ENCODE measurements at regions not wholly inside any gene's neighbourhood (a gene's known extent, or its start where the extent isn't known, plus 50 kb on each side); places are given as distances from the start of the nearest gene placed in this dataset.

- no peak for DNase-seq
- no peaks in the 10 kb centered on the region for H3K36me3 ChIP-seq (replicated peaks in 1 of 2; ENCODE audit: control insufficient read depth in 1 of 2, insufficient read depth in 2 of 2, low read length in 2 of 2)
- no peak overlapping the region for H3K27ac ChIP-seq (ENCODE audit: low read depth in 1 of 2, low read length in 2 of 2)
- H2AFZ ChIP-seq (ENCODE audit: insufficient read depth, low read depth, low read length, poor library complexity, severe bottlenecking) = no peak overlapping the region
- no peak overlapping the region for H3K4me3 ChIP-seq (replicated peaks in 1 of 3; ENCODE audit: low read depth in 2 of 3, low read length in 3 of 3)
- H3K9ac ChIP-seq (ENCODE audit: insufficient read depth, low read length, poor library complexity, severe bottlenecking) = no peak overlapping the region
- H4K20me1 ChIP-seq (ENCODE audit: insufficient read depth, low read length) = no peaks in the 10 kb centered on the region
- H3K4me1 Mint-ChIP-seq = no peaks in the 10 kb centered on the region
- H3K27me3 Mint-ChIP-seq (ENCODE audit: low read depth in 3 of 3) = peaks cover 0 to 1% (median 0%) of the 10 kb centered on the region in 3 donors
- no peaks in the 10 kb centered on the region for H3K36me3 Mint-ChIP-seq
- WGBS (ENCODE audit: insufficient coverage) = 80% methylated on average over 1 of the region's 2 CpGs
- H3K4me2 ChIP-seq (replicated peaks; ENCODE audit: extremely low read depth, low read length, poor library complexity, severe bottlenecking) = no peak overlapping the region
- H3K9me3 Mint-ChIP-seq = peaks cover 0 to 5% (median 1%) of the 10 kb centered on the region in 7 donors
- no peak overlapping the region for H3K27ac Mint-ChIP-seq
- no peaks in the 10 kb centered on the region for H3K79me2 ChIP-seq (ENCODE audit: insufficient read depth, low read length)
- no peaks in the 10 kb centered on the region for H3K27me3 ChIP-seq (ENCODE audit: control insufficient read depth in 2 of 2, insufficient read depth in 2 of 2, low read length in 2 of 2)
- no peaks in the 10 kb centered on the region for H3K9me3 ChIP-seq (replicated peaks in 1 of 2; ENCODE audit: control insufficient read depth in 1 of 2, insufficient read depth in 1 of 2, low read length in 2 of 2)
- H3K4me3 Mint-ChIP-seq = no peak overlapping the region
- TF ChIP-seq CTCF (IDR thresholded peaks at IDR 0.05) = no peak
- intact Hi-C loops (cut with micrococcal nuclease) = no loop called here
- no peaks in the 10 kb centered on the region for H3K4me1 ChIP-seq (ENCODE audit: control insufficient read depth in 1 of 2, insufficient read depth in 2 of 2, low read length in 2 of 2)
Observed at GRCh38 chr2:160816916-160817499, 323.4 kb upstream of the RBMS1 start.

GRCh38 chr2:160820691-160821090 lies 327.1 kb upstream of the RBMS1 start:
- Histone ChIP-seq H3K4me2 (replicated peaks; ENCODE audit: extremely low read depth, low read length, poor library complexity, severe bottlenecking) (no peak overlapping the region), H3K79me2 (ENCODE audit: insufficient read depth, low read length) (no peaks in the 10 kb centered on the region), H3K9me3 (replicated peaks in 1 of 2; ENCODE audit: control insufficient read depth in 1 of 2, insufficient read depth in 1 of 2, low read length in 2 of 2) (peaks cover 0 to 12% of the 10 kb centered on the region in 2 donors), H4K20me1 (ENCODE audit: insufficient read depth, low read length) (no peaks in the 10 kb centered on the region), H3K9ac (ENCODE audit: insufficient read depth, low read length, poor library complexity, severe bottlenecking) (no peak overlapping the region), H3K36me3 (replicated peaks in 1 of 2; ENCODE audit: control insufficient read depth in 1 of 2, insufficient read depth in 2 of 2, low read length in 2 of 2) (no peaks in the 10 kb centered on the region), H3K27me3 (ENCODE audit: control insufficient read depth in 2 of 2, insufficient read depth in 2 of 2, low read length in 2 of 2) (no peaks in the 10 kb centered on the region), H2AFZ (ENCODE audit: insufficient read depth, low read depth, low read length, poor library complexity, severe bottlenecking) (no peak overlapping the region), H3K4me3 (replicated peaks in 1 of 3; ENCODE audit: low read depth in 2 of 3, low read length in 3 of 3) (no peak overlapping the region), H3K4me1 (ENCODE audit: control insufficient read depth in 1 of 2, insufficient read depth in 2 of 2, low read length in 2 of 2) (no peaks in the 10 kb centered on the region), H3K27ac (ENCODE audit: low read depth in 1 of 2, low read length in 2 of 2) (no peak overlapping the region)
- Mint-ChIP-seq H3K36me3 (no peaks in the 10 kb centered on the region), H3K27ac (no peak overlapping the region), H3K9me3 (peaks cover 10 to 29% (median 20%) of the 10 kb centered on the region in 7 donors), H3K27me3 (ENCODE audit: low read depth in 3 of 3) (peaks cover 0 to 2% (median 0%) of the 10 kb centered on the region in 3 donors), H3K4me3 (no peak overlapping the region), H3K4me1 (no peaks in the 10 kb centered on the region)
- no peak for TF ChIP-seq CTCF (IDR thresholded peaks at IDR 0.05)
- DNase-seq = no peak
- 85% methylated on average over 3 of the region's 7 CpGs for WGBS (ENCODE audit: insufficient coverage)
- intact Hi-C loops (cut with micrococcal nuclease) = no loop called here

Data from CD14-positive monocyte (primary cell).